Liver (tissue), 8 donors: ENCODE measurements at regions not wholly inside any gene's neighbourhood (a gene's known extent, or its start where the extent isn't known, plus 50 kb on each side); places are given as distances from the start of the nearest gene placed in this dataset.

Experiments used
- DNase-seq: peaks from one replicate; pipeline ENCODE4 v3.0.0-alpha.2; 2017; ENCODE audit warnings: low spot score
- H3K27ac ChIP-seq, 2 donors: one replicate each; pipeline ENCODE4 v1.7.0; 2013; ENCODE audit warnings: inconsistent platforms in 2 of 2, low read length in 2 of 2, control low read depth in 1 of 2, low read depth in 1 of 2, mild to moderate bottlenecking in 1 of 2
- H3K27me3 ChIP-seq, 4 donors: one replicate each; pipeline versions ENCODE4 v1.6.1 to v1.7.0; 2013; ENCODE audit warnings: low read length in 3 of 4, inconsistent platforms in 1 of 4, mild to moderate bottlenecking in 1 of 4, moderate library complexity in 1 of 4; ENCODE audit not compliant: control insufficient read depth in 4 of 4, insufficient read depth in 4 of 4
- H3K36me3 ChIP-seq, 4 donors: one replicate each; pipeline versions ENCODE4 v1.6.1 to v1.7.0; 2013; ENCODE audit warnings: low read length in 3 of 4, mild to moderate bottlenecking in 3 of 4, low read depth in 1 of 4, moderate library complexity in 1 of 4; ENCODE audit not compliant: control insufficient read depth in 4 of 4, insufficient read depth in 3 of 4
- H3K4me1 ChIP-seq, 4 donors: one replicate each; pipeline versions ENCODE4 v1.6.1 to v1.7.0; 2013; ENCODE audit warnings: low read length in 3 of 4, mild to moderate bottlenecking in 3 of 4, moderate library complexity in 1 of 4; ENCODE audit not compliant: control insufficient read depth in 4 of 4, insufficient read depth in 4 of 4
- H3K4me3 ChIP-seq, 3 donors: one replicate each; pipeline versions ENCODE4 v1.6.1 to v1.7.0; 2013; ENCODE audit warnings: low read length in 3 of 3, control low read depth in 1 of 3, low read depth in 1 of 3, mild to moderate bottlenecking in 1 of 3
- H3K9ac ChIP-seq, 2 donors: one replicate each; pipeline ENCODE4 v1.7.0; 2013; ENCODE audit warnings: low read length in 2 of 2, mild to moderate bottlenecking in 2 of 2, moderate library complexity in 2 of 2, control low read depth in 1 of 2, low read depth in 1 of 2
- H3K9me3 ChIP-seq, 4 donors: one replicate each; pipeline versions ENCODE4 v1.6.1 to v1.7.0; 2013; ENCODE audit warnings: low read length in 3 of 4; ENCODE audit not compliant: control insufficient read depth in 4 of 4
- ATF3 ChIP-seq: IDR thresholded peaks from 2 replicates; pipeline ENCODE4 v1.6.1; 2016; ENCODE audit warnings: antibody characterized with exemption
- CTCF ChIP-seq: fragments of 150-350 bp; IDR thresholded peaks from 2 replicates; pipeline ENCODE4 v1.5.1; 2017; ENCODE audit warnings: improper control_type of control experiment, low read depth, low read length; ENCODE audit not compliant: missing input control
- EGR1 ChIP-seq, 2 donors: IDR thresholded peaks; 2 replicates each; pipeline ENCODE4 v1.6.1; 2016 to 2018; ENCODE audit warnings: antibody characterized with exemption in 2 of 2, low read depth in 2 of 2
- FOXA1 ChIP-seq: IDR thresholded peaks from 2 replicates; pipeline ENCODE4 v1.6.1; 2016; ENCODE audit warnings: antibody characterized with exemption
- FOXA2 ChIP-seq: IDR thresholded peaks from 2 replicates; pipeline ENCODE4 v1.6.1; 2016; ENCODE audit warnings: antibody characterized with exemption
- GABPA ChIP-seq, 2 donors: IDR thresholded peaks in 1 of 2; conservative IDR thresholded peaks in 1 of 2; 2 replicates each; pipeline ENCODE4 v1.6.1; 2016; ENCODE audit warnings: antibody characterized with exemption in 2 of 2, mild to moderate bottlenecking in 1 of 2, moderate library complexity in 1 of 2
- HNF4G ChIP-seq: IDR thresholded peaks from 2 replicates; pipeline ENCODE4 v1.6.1; 2016; ENCODE audit warnings: antibody characterized with exemption
- JUND ChIP-seq, 2 donors: IDR thresholded peaks; 2 replicates each; pipeline ENCODE4 v1.6.1; 2016; ENCODE audit warnings: antibody characterized with exemption in 2 of 2
- MAX ChIP-seq: IDR thresholded peaks from 2 replicates; pipeline ENCODE4 v1.6.1; 2016; ENCODE audit warnings: antibody characterized with exemption
- NR2F2 ChIP-seq: IDR thresholded peaks from 2 replicates; pipeline ENCODE4 v1.6.1; 2016; ENCODE audit warnings: antibody characterized with exemption
- RAD21 ChIP-seq, 2 donors: IDR thresholded peaks; 2 replicates each; pipeline ENCODE4 v1.6.1; 2016; ENCODE audit warnings: antibody characterized with exemption in 2 of 2, mild to moderate bottlenecking in 2 of 2
- REST ChIP-seq: IDR thresholded peaks from 2 replicates; pipeline ENCODE4 v1.6.1; 2016; ENCODE audit warnings: antibody characterized with exemption, mild to moderate bottlenecking
- RXRA ChIP-seq, 2 donors: IDR thresholded peaks; 2 replicates each; pipeline ENCODE4 v1.6.1; 2017 to 2018; ENCODE audit warnings: antibody characterized with exemption in 2 of 2, mild to moderate bottlenecking in 1 of 2
- TAF1 ChIP-seq: conservative IDR thresholded peaks from 2 replicates; pipeline ENCODE4 v1.6.1; 2016; ENCODE audit warnings: antibody characterized with exemption, mild to moderate bottlenecking
- YY1 ChIP-seq: IDR thresholded peaks from 2 replicates; pipeline ENCODE4 v1.6.1; 2016; ENCODE audit warnings: antibody characterized with exemption, mild to moderate bottlenecking
- ZBTB33 ChIP-seq: IDR thresholded peaks from 2 replicates; pipeline ENCODE4 v1.6.1; 2016; ENCODE audit warnings: antibody characterized with exemption
- WGBS: extraction: QIAGEN DNeasy Blood & Tissue Kit; methylation state at CpG from one replicate; pipeline ENCODE4 v1.1.7; 2013; 5-methylcytosine and 5-hydroxymethylcytosine counted together
- donor health status: healthy.
- donor health status: healthy.
- donor health status: healthy.
- donor health status: healthy.
- donor health status: healthy.

GRCh38 chr21:15567191-15567590 lies 162.6 kb upstream of the USP25 start:
- H3K36me3 ChIP-seq = no peaks in the 10 kb centered on the region
- H3K27me3 ChIP-seq = peaks cover 0 to 4% (median 0%) of the 10 kb centered on the region in 4 donors
- peaks cover 0 to 7% (median 0%) of the 10 kb centered on the region in 4 donors for H3K9me3 ChIP-seq
- TF ChIP-seq JUND (IDR thresholded peaks at IDR 0.05) = no peak
- no peak for TF ChIP-seq TAF1
- TF ChIP-seq GABPA (IDR thresholded peaks at IDR 0.05 in 1 of 2, conservative IDR thresholded peaks at IDR 0.05 in 1 of 2) = no peak
- no peak overlapping the region for H3K27ac ChIP-seq
- DNase-seq = no peak
- no peaks in the 10 kb centered on the region for H3K4me1 ChIP-seq
- H3K9ac ChIP-seq = no peak overlapping the region
- H3K4me3 ChIP-seq = no peak overlapping the region

- H3K9ac ChIP-seq = no peak overlapping the region
- TF ChIP-seq FOXA2 (no peak), EGR1 (IDR thresholded peaks at IDR 0.05; ENCODE audit: low read depth in 2 of 2) (no peak)
- DNase-seq = no peak
These were observed 161.3 kb upstream of the USP25 start for GRCh38 chr21:15568516-15568915.

GRCh38 chr21:15586752-15587427 lies 142.9 kb upstream of the USP25 start:
- H3K4me3 ChIP-seq = no peak overlapping the region
- DNase-seq = no peak
- no peaks in the 10 kb centered on the region for H3K27me3 ChIP-seq
- no peak for TF ChIP-seq ATF3
- TF ChIP-seq REST = no peak
- TF ChIP-seq TAF1 = no peak
- no peak for TF ChIP-seq FOXA1
- TF ChIP-seq RXRA (IDR thresholded peaks at IDR 0.05) = no peak
- TF ChIP-seq JUND (IDR thresholded peaks at IDR 0.05) = no peak
- TF ChIP-seq MAX = no peak
- TF ChIP-seq FOXA2 = no peak
- TF ChIP-seq CTCF = no peak
- no peak for TF ChIP-seq HNF4G
- TF ChIP-seq RAD21 (IDR thresholded peaks at IDR 0.05) = no peak
- TF ChIP-seq GABPA (IDR thresholded peaks at IDR 0.05 in 1 of 2, conservative IDR thresholded peaks at IDR 0.05 in 1 of 2) = no peak
- TF ChIP-seq YY1 = no peak
- no peak for TF ChIP-seq NR2F2
- TF ChIP-seq ZBTB33 = no peak
- H3K36me3 ChIP-seq = no peaks in the 10 kb centered on the region
- no peak overlapping the region for H3K9ac ChIP-seq
- 66% methylated on average over 4 of the region's 4 CpGs for WGBS
- H3K9me3 ChIP-seq = no peaks in the 10 kb centered on the region
- no peaks in the 10 kb centered on the region for H3K4me1 ChIP-seq
- no peak overlapping the region for H3K27ac ChIP-seq

More at GRCh38 chr21:15568516-15568915, 161.3 kb upstream of the USP25 start:
- no peak overlapping the region for H3K27ac ChIP-seq
- H3K9me3 ChIP-seq = peaks cover 0 to 7% (median 0%) of the 10 kb centered on the region in 4 donors
- H3K27me3 ChIP-seq = peaks cover 0 to 4% (median 0%) of the 10 kb centered on the region in 4 donors
- H3K36me3 ChIP-seq = no peaks in the 10 kb centered on the region
- no peaks in the 10 kb centered on the region for H3K4me1 ChIP-seq
- H3K4me3 ChIP-seq = no peak overlapping the region
